Endothelial cell of umbilical vein (primary cell): ENCODE measurements at regions not wholly inside any gene's neighbourhood (a gene's known extent, or its start where the extent isn't known, plus 50 kb on each side); places are given as distances from the start of the nearest gene placed in this dataset.

Experiments
- EZH2 ChIP-seq: IDR thresholded peaks from 2 replicates; pipeline ENCODE4 v1.6.1; 2012; ENCODE audit warnings: borderline replicate concordance, low read depth, mild to moderate bottlenecking, moderate library complexity, low read length, inconsistent platforms; ENCODE audit not compliant: severe bottlenecking
- POLR2A ChIP-seq: IDR thresholded peaks from 2 replicates; pipeline ENCODE4 v1.6.1; 2012; ENCODE audit warnings: low read depth, mild to moderate bottlenecking, control low read depth, low read length
- POLR2AphosphoS5 ChIP-seq: IDR thresholded peaks from 2 replicates; pipeline ENCODE4 v1.6.1; 2012; ENCODE audit warnings: low read depth, mild to moderate bottlenecking, control low read depth, low read length, moderate library complexity; ENCODE audit not compliant: insufficient read depth
- TF ChIP-seq, protein P1 (sequence below), 2 donors: IDR thresholded peaks; 1 replicate in 1 of 2; 2 replicates in 1 of 2; pipeline ENCODE4 v1.5.1; 2011; ENCODE audit warnings: low read length in 2 of 2, mild to moderate bottlenecking in 2 of 2, moderate library complexity in 2 of 2, control low read depth in 1 of 2, inconsistent platforms in 1 of 2, low read depth in 1 of 2; ENCODE audit not compliant: insufficient read depth in 1 of 2; ENCODE audit errors: extremely low read depth in 1 of 2

DNA sequence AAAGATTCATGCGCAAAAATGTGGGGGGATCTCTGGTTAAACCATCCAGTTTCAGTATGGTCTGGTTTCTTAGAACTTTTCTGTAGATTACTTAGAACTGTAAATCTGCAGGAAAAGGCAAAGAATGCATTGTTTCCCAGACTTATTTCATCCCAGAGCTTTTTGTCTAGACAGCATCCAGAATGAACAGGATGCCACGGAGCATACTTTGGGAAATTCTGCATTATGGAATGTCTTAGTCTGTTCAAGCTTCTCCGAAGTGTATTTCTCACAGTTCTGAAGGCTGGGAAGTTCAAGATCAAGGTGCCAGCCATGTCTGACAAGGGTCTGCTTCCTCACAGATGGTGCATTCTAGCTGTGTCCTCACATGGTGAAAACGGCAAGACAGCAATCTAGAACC is 136.3 kb downstream of the INHBA start:
- TF ChIP-seq, protein P1, sequence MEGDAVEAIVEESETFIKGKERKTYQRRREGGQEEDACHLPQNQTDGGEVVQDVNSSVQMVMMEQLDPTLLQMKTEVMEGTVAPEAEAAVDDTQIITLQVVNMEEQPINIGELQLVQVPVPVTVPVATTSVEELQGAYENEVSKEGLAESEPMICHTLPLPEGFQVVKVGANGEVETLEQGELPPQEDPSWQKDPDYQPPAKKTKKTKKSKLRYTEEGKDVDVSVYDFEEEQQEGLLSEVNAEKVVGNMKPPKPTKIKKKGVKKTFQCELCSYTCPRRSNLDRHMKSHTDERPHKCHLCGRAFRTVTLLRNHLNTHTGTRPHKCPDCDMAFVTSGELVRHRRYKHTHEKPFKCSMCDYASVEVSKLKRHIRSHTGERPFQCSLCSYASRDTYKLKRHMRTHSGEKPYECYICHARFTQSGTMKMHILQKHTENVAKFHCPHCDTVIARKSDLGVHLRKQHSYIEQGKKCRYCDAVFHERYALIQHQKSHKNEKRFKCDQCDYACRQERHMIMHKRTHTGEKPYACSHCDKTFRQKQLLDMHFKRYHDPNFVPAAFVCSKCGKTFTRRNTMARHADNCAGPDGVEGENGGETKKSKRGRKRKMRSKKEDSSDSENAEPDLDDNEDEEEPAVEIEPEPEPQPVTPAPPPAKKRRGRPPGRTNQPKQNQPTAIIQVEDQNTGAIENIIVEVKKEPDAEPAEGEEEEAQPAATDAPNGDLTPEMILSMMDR (IDR thresholded peaks at IDR 0.05; ENCODE audit: extremely low read depth in 1 of 2, insufficient read depth in 1 of 2, low read depth in 1 of 2, low read length in 2 of 2), result no peak
- TF ChIP-seq POLR2A, result no peak
- TF ChIP-seq EZH2, result no peak
- TF ChIP-seq POLR2AphosphoS5, result no peak
